HG02798 (cell line): ENCODE measurements at regions not wholly inside any gene's neighbourhood (a gene's known extent, or its start where the extent isn't known, plus 50 kb on each side); places are given as distances from the start of the nearest gene placed in this dataset.

Experiments used
- ATAC-seq: cut with Tn5 transposase; IDR thresholded peaks from one replicate; pipeline ENCODE4 v1.9.1; 2021; ENCODE audit warnings: mild to moderate bottlenecking; ENCODE audit not compliant: unreplicated experiment, poor library complexity

- no peak for ATAC-seq
Measured at GRCh38 chr12:102730996-102731395, 186.0 kb downstream of the PAH start.

- peak; percentile 60 for ATAC-seq
Measured at GRCh38 chr12:102728506-102729242, 188.4 kb downstream of the PAH start.

- no peak for ATAC-seq
Measured at GRCh38 chr12:102726686-102727085, 190.4 kb downstream of the PAH start.

GRCh38 chr12:102722147-102722546, 194.9 kb downstream of the PAH start:
- no peak for ATAC-seq

GRCh38 chr12:102708108-102708507, 208.9 kb downstream of the PAH start:
- no peak for ATAC-seq

GRCh38 chr12:102702447-102703114, 214.5 kb downstream of the PAH start:
- ATAC-seq, result peak; percentile 66

- no peak for ATAC-seq
Measured at GRCh38 chr12:102696045-102696444, 215.7 kb upstream of the IGF1 start.

GRCh38 chr12:102694903-102695302, 214.5 kb upstream of the IGF1 start:
- ATAC-seq, result no peak

- no peak for ATAC-seq
Measured at GRCh38 chr12:102691773-102692555, 211.6 kb upstream of the IGF1 start.

GRCh38 chr12:102690253-102690652, 209.9 kb upstream of the IGF1 start:
- no peak for ATAC-seq

GRCh38 chr12:102689701-102690100, 209.3 kb upstream of the IGF1 start:
- ATAC-seq, result no peak

- no peak for ATAC-seq
Measured at GRCh38 chr12:102687523-102687922, 207.2 kb upstream of the IGF1 start.

GRCh38 chr12:102685841-102686240, 205.5 kb upstream of the IGF1 start:
- ATAC-seq, result no peak

- ATAC-seq, result no peak
Measured at GRCh38 chr12:102685172-102685571, 204.8 kb upstream of the IGF1 start.

GRCh38 chr12:102682366-102683289, 202.3 kb upstream of the IGF1 start:
- no peak for ATAC-seq

GRCh38 chr12:102681747-102682146, 201.4 kb upstream of the IGF1 start:
- ATAC-seq, result no peak

- ATAC-seq, result no peak
Measured at GRCh38 chr12:102681309-102681708, 200.9 kb upstream of the IGF1 start.

- ATAC-seq, result no peak
Measured at GRCh38 chr12:102680304-102680703, 199.9 kb upstream of the IGF1 start.

GRCh38 chr12:102676812-102677211, 196.4 kb upstream of the IGF1 start:
- ATAC-seq, result no peak

GRCh38 chr12:102675672-102676071, 195.3 kb upstream of the IGF1 start:
- no peak for ATAC-seq
